Right cardiac atrium (tissue), 5 donors: ENCODE measurements at regions not wholly inside any gene's neighbourhood (a gene's known extent, or its start where the extent isn't known, plus 50 kb on each side); places are given as distances from the start of the nearest gene placed in this dataset.

Source experiments
- ATAC-seq, 2 donors: fragments of 200-7000 bp; cut with Tn5 transposase; one replicate each; pipeline versions ENCODE4 v1.8.0 to v1.9.1; 2020; ENCODE audit warnings: moderate library complexity in 2 of 2, mild to moderate bottlenecking in 1 of 2
- DNase-seq, 3 donors: peaks; one replicate each; pipeline ENCODE4 v3.0.0-alpha.2; 2020
- H3K27ac ChIP-seq: one replicate; pipeline ENCODE4 v1.5.1; 2013; ENCODE audit warnings: mild to moderate bottlenecking, low read length, control low read depth, moderate library complexity
- H3K27me3 ChIP-seq: one replicate; pipeline ENCODE4 v1.6.1; 2013; ENCODE audit not compliant: control insufficient read depth, insufficient read depth
- H3K4me1 ChIP-seq: one replicate; pipeline ENCODE4 v1.6.1; 2013; ENCODE audit warnings: low read length; ENCODE audit not compliant: control insufficient read depth, insufficient read depth
- H3K4me3 ChIP-seq: one replicate; pipeline ENCODE4 v1.5.1; 2013; ENCODE audit warnings: low read length, control low read depth
- H3K9me3 ChIP-seq: one replicate; pipeline ENCODE4 v1.6.1; 2013; ENCODE audit warnings: low read length; ENCODE audit not compliant: control insufficient read depth
- WGBS: extraction: QIAGEN DNeasy Blood & Tissue Kit; methylation state at CpG from one replicate; pipeline ENCODE4 v1.1.7; 2013; 5-methylcytosine and 5-hydroxymethylcytosine counted together
- intact Hi-C, 4 donors: fragments of 100-400 bp; cut with DNase I; formaldehyde crosslinking; loops; one replicate each; pipeline versions ENCODE4 v1.11.0 to v1.14.0; 2022 to 2023
- donor health status: healthy with polysubstance abuse.
- donor health status: DM: no; HTN: yes; CAD: no.
- donor health status: DM: no; HTN: no; CAD: no.
- donor health status: DM: no; HTN: yes; CAD: no; lungs with severe emphysema.
- donor health status: DM: yes; HTN: yes; CAD: no.

DNA sequence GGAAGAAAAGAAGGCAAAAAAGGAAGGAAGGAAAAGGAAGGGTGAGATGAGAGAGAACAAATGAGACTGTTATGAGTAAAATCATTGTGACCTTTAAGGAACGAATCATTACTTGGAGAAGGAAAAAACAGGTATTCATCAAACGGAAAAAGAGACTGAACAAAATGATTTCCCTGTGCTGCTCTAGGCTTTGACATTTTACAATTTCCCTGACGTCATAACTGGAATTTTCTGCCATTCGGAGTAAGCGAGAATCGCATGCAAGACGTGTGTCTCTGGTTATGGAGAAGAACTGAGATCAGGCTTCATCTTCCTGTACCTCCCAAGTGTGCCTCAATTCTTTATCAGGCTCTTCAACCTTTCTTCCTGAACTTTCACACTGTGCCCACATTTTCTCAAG, 534.7 kb upstream of the KLHL29 start:
- no peaks in the 10 kb centered on the region for H3K9me3 ChIP-seq
- H3K27me3 ChIP-seq = no peaks in the 10 kb centered on the region
- WGBS = 91% methylated on average over 7 of the region's 7 CpGs
- H3K27ac ChIP-seq = no peak overlapping the region
- DNase-seq (no peak), ATAC-seq (no peak)
- intact Hi-C loops = no loop called here
- no peak overlapping the region for H3K4me3 ChIP-seq
- H3K4me1 ChIP-seq = no peaks in the 10 kb centered on the region

DNA sequence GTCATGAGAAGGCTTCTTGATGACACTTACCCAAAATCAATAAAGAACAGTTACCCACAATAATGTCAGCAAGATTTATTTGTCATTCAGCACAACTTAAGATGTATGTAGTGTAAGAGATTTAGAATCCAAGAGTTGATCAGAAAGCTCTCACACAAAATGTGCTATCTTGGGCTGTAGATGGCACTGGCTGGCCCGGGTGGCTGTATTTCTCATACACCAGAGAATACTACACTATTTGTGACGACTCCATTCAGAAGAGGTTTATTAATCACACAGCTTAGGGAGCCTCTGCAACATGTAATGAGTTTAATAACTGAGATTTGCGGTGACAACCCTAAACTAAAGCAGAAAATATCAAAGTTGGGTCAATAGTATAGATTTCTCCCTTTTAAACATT, 530.4 kb upstream of the KLHL29 start:
- Histone ChIP-seq H3K4me1 (no peaks in the 10 kb centered on the region), H3K4me3 (no peak overlapping the region), H3K9me3 (no peaks in the 10 kb centered on the region), H3K27ac (no peak overlapping the region), H3K27me3 (no peaks in the 10 kb centered on the region)
- intact Hi-C loops = no loop called here
- 74% methylated on average over 3 of the region's 3 CpGs for WGBS
- DNase-seq = no peak
- ATAC-seq = no peak

DNA sequence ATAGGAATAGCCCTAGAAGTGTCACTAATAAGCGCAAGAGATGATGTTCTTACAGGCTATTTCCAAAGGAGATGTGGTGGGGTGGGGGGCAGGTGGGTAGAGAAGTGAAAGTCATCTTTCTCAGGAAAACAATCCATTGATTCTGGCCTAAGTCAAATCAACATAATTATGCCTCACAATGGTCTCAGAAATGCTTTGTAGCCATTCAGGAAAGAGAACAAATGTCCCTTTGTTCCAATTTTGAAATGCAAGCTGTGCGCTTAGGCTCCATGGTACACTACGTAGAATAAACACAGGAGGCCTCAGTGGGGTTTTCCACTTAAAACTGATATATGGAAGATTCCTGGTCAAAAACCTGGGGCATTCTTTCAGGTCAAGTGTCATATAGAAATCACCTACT, 529.9 kb upstream of the KLHL29 start:
- Histone ChIP-seq H3K27ac (no peak overlapping the region), H3K4me1 (no peaks in the 10 kb centered on the region), H3K27me3 (no peaks in the 10 kb centered on the region), H3K9me3 (no peaks in the 10 kb centered on the region), H3K4me3 (no peak overlapping the region)
- ATAC-seq (no peak), DNase-seq (no peak)
- intact Hi-C loops = no loop called here
- WGBS = 71% methylated on average over 3 of the region's 3 CpGs

DNA sequence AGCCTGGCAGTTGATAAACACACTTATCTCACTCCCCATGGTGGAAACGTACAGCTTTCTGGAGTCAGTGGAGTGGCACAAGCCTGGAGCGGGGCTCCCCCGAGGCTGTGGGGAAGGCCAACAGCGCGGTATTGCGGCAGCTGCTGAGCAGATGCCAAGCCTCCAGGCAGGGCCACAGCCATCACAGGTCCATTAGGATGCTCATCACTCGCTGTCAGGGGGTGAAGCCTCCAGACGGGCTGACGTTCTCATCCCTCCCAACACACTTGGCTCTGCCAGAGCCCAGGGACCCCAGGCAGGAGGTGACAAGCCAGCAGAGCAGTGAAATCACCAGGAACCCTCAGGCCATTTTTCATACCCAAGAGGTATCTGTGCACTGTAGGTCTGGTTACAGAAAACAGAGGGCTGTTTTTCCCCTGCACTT, 529.2 kb upstream of the KLHL29 start:
- peak; percentile 68 to 92 for ATAC-seq
- Histone ChIP-seq H3K4me1 (no peaks in the 10 kb centered on the region), H3K27me3 (no peaks in the 10 kb centered on the region), H3K4me3 (no peak overlapping the region), H3K27ac (no peak overlapping the region), H3K9me3 (no peaks in the 10 kb centered on the region)
- WGBS = 39% methylated on average over 9 of the region's 9 CpGs
- DNase-seq = peak; percentile 51 to 82 (median 70)
- intact Hi-C loops = no loop called here

DNA sequence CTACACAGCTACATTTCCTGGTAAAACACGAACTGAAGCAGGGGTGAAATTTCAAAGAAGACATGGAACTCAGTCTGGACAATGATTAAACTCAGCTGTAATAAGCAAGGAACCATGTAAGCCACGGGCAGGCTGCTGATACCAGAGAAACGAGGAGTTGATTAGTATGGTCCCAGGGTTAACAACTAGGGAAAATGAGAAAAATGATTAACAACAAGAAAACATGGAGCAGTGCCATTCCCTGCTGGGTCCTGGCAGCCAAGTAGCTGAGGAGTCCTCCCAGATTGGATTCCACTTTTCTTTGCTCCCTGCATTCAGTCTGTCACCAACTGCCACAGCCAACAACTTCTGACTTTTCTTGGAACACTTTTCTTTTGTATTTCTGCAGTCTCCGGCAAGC, 517.0 kb upstream of the KLHL29 start:
- DNase-seq = peak in 1 of 3 donors; percentile 57
- H3K27ac ChIP-seq = no peak overlapping the region
- no peaks in the 10 kb centered on the region for H3K9me3 ChIP-seq
- H3K4me3 ChIP-seq = no peak overlapping the region
- intact Hi-C loops = no loop called here
- H3K27me3 ChIP-seq = no peaks in the 10 kb centered on the region
- WGBS = 41% methylated on average over 4 of the region's 4 CpGs
- peak in 1 of 2 donors; percentile 62 for ATAC-seq
- H3K4me1 ChIP-seq = no peaks in the 10 kb centered on the region

DNA sequence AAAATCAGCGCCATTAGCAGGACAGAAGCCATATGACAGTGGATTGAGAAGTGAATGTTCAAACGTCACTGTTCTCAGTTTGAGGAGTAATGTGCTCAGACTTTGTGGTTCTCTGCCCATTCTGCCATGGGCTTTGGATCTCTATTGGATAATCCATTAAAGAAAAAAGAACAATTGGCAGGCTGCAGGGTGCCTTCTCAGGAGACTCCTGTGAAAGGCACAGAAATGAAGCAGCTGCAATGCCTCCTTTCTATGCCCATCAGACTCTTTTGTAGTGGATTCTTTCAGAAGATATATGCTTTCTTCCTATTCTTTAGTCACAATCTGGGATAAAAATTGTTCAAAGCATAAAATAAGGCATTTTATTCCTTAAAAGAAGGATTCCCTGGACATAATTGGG, 506.9 kb upstream of the KLHL29 start:
- Histone ChIP-seq H3K4me1 (peaks cover 2% of the 10 kb centered on the region), H3K9me3 (no peaks in the 10 kb centered on the region), H3K4me3 (no peak overlapping the region), H3K27me3 (no peaks in the 10 kb centered on the region), H3K27ac (no peak overlapping the region)
- 81% methylated on average over 2 of the region's 2 CpGs for WGBS
- intact Hi-C loops = no loop called here
- ATAC-seq (no peak), DNase-seq (no peak)

DNA sequence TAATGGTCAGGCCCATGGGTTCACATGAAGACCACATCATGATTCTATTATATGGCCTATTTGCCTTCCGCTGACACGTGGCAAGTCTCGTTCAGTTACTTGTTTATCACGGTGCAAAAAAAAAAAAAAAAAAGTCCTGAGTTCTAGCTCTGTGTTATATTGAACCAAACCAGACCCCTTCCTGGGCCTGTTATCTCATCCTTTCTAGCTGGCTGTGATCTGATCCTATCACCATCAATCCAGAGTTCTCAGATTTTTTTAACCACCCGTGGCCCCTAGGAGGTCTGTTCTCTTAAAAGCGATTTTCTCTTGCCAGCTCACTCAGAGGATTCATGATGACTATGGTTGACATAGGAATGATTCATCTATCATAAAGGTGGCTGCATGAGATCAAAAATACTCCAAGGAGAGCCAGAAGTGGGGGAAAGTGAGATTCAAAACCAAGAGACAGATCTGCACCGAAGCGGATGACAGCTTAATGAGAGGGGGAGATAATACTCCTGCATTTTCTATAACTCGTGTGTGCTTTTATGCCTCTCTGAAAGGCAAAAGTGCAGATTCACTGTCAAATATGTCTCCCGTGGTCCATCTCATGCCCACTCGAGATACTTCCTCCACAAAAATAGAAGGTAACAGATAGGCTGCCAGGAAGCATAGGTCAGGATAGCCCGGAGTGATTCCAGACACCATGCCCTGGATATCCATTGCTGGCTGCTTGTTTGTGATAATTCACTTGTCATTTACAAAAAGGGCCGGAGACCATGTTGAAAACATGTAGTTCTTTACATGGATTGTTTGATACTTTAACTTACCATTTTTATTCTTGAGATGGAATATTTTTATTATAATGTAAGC, 505.7 kb upstream of the KLHL29 start:
- ATAC-seq (peak in 1 of 2 donors; percentile 38), DNase-seq (no peak)
- Histone ChIP-seq H3K4me3 (no peak overlapping the region), H3K27me3 (no peaks in the 10 kb centered on the region), H3K27ac (no peak overlapping the region), H3K4me1 (peaks cover 2% of the 10 kb centered on the region), H3K9me3 (no peaks in the 10 kb centered on the region)
- 37% methylated on average over 13 of the region's 13 CpGs for WGBS
- intact Hi-C loops = no loop called here

DNA sequence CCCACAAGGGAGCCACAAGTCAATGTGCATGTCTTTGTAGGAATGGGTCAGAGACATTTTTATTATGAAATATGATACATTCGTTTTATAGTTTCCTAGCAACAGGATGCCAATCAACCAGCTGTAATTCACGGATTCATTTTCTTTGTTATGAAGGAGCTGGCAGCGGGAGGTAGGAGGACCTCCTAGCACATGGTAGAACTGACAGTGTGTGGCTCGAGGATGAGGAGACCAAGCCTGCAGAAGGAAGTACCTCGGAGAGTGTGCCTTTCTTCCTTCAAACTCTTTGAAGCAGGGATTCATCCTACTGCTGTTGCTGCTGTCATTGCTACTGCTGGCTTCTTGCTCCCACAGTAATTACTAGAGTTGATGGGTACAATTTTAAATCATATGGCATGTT, 504.8 kb upstream of the KLHL29 start:
- Histone ChIP-seq H3K27ac (no peak overlapping the region), H3K9me3 (no peaks in the 10 kb centered on the region), H3K4me3 (no peak overlapping the region), H3K27me3 (no peaks in the 10 kb centered on the region), H3K4me1 (peaks cover 2% of the 10 kb centered on the region)
- intact Hi-C loops = no loop called here
- DNase-seq (no peak), ATAC-seq (no peak)
- WGBS = 69% methylated on average over 5 of the region's 5 CpGs

DNA sequence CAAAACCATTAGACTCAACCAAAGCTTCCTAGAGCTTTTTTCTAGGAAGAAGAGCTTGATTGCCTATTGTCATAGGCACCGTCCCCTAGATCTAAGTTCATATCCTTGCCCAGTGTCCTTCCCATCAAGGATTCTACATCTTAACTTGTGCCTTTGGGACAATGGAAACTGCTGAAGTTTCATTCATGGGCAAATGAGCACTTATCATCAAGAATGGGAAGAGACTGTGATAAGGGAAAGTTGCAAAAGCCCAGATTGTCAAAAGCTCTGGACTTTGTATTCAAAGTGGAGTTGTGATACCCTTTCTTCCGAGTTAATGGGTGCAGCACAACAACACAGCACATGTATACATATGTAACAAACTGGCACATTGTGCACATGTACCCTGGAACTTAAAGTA, 503.0 kb upstream of the KLHL29 start:
- ATAC-seq = no peak
- Histone ChIP-seq H3K4me1 (peaks cover 2% of the 10 kb centered on the region), H3K4me3 (no peak overlapping the region), H3K9me3 (no peaks in the 10 kb centered on the region), H3K27ac (no peak overlapping the region), H3K27me3 (no peaks in the 10 kb centered on the region)
- intact Hi-C loops = no loop called here
- WGBS = 68% methylated on average over 2 of the region's 2 CpGs
- no peak for DNase-seq

DNA sequence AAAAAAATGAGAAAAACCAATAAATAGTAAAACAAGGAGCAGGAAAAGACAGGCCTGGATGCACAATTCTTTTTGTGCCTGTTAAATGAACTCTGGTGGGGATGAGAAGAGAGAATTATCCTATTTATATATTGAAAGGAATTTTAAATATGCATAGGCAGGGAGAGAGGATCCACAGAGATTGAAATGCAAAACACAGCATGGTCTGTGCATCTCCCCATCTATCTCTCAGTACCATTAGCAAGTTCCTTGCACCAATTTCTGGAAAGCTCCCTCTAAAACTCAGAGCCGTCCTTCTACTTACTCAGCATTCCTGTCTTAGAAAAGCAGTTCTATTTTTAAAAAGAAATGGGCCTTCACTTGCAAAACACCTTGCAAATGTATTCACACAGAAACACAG, 502.3 kb upstream of the KLHL29 start:
- H3K27ac ChIP-seq = no peak overlapping the region
- peaks cover 2% of the 10 kb centered on the region for H3K4me1 ChIP-seq
- 32% methylated on average over 1 of the region's 1 CpG for WGBS
- intact Hi-C loops = no loop called here
- H3K4me3 ChIP-seq = no peak overlapping the region
- H3K27me3 ChIP-seq = no peaks in the 10 kb centered on the region
- no peaks in the 10 kb centered on the region for H3K9me3 ChIP-seq
- no peak for DNase-seq
- no peak for ATAC-seq

DNA sequence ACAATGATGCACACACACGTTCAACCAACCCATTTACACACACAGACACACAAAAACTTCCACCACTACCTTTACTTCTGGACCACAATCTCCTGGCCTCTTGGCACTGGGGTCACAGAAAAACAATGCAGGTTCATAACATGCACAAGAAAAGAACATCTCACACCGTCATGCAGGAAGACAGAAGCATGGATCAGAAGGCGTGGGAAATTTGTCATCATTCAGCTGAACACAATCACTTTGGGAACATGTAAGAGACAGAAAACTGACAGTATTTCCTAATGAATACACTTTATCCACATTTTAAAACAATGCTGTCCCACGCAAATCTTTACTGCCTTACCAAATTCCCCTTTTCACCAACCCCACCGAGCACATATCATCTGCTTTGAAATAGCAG, 501.9 kb upstream of the KLHL29 start:
- H3K4me1 ChIP-seq = peaks cover 2% of the 10 kb centered on the region
- WGBS = 66% methylated on average over 5 of the region's 5 CpGs
- DNase-seq (no peak), ATAC-seq (no peak)
- H3K27ac ChIP-seq = no peak overlapping the region
- no peaks in the 10 kb centered on the region for H3K9me3 ChIP-seq
- intact Hi-C loops = no loop called here
- no peaks in the 10 kb centered on the region for H3K27me3 ChIP-seq
- H3K4me3 ChIP-seq = no peak overlapping the region

DNA sequence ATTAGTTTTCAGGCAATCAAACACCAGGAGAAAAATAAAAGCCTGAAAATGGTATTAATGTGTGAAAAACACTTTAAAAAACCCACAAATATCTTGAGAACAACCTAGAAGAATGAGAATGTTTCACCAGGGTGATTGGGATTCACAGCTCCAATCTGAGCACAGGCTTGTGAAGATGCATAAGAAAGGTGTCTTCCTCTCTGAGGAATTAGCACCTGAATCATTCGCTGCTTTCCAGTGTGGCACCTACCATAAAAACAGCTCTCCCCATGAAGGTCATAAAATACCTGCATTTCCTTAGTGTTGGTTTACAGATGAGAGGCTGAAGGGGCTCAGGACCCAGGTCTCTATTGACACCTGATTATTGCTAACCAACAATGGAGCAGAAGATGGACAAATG, 499.7 kb upstream of the KLHL29 start:
- H3K27me3 ChIP-seq = no peaks in the 10 kb centered on the region
- H3K4me1 ChIP-seq = peaks cover under 1% of the 10 kb centered on the region
- DNase-seq = no peak
- no peaks in the 10 kb centered on the region for H3K9me3 ChIP-seq
- no peak for ATAC-seq
- no peak overlapping the region for H3K27ac ChIP-seq
- WGBS = 73% methylated on average over 1 of the region's 1 CpG
- H3K4me3 ChIP-seq = no peak overlapping the region
- intact Hi-C loops = no loop called here
